HT1080 (cell line): ENCODE measurements at regions not wholly inside any gene's neighbourhood (a gene's known extent, or its start where the extent isn't known, plus 50 kb on each side); places are given as distances from the start of the nearest gene placed in this dataset.

ENCODE experiments used
- DNase-seq: peaks from one replicate; pipeline ENCODE4 v3.0.0-alpha.2; 2015; ENCODE audit warnings: low read depth

GRCh38 chr13:31895691-31896090, 135.9 kb upstream of the FRY start:
- no peak for DNase-seq

GRCh38 chr13:31896427-31896826, 135.1 kb upstream of the FRY start:
- DNase-seq: peak; percentile 24

- peak; percentile 43 for DNase-seq
Observed at GRCh38 chr13:31898378-31899071, 133.0 kb upstream of the FRY start.

- DNase-seq: no peak
Observed at GRCh38 chr13:31901985-31902384, 129.6 kb upstream of the FRY start.

GRCh38 chr13:31903111-31903815, 128.3 kb upstream of the FRY start:
- no peak for DNase-seq

GRCh38 chr13:31904941-31905824, 126.4 kb upstream of the FRY start:
- no peak for DNase-seq

- no peak for DNase-seq
Observed at GRCh38 chr13:31905961-31906360, 125.6 kb upstream of the FRY start.

- no peak for DNase-seq
Observed at GRCh38 chr13:31908696-31909411, 122.7 kb upstream of the FRY start.

GRCh38 chr13:31909864-31910551, 121.6 kb upstream of the FRY start:
- DNase-seq: peak; percentile 31

GRCh38 chr13:31910633-31911032, 120.9 kb upstream of the FRY start:
- DNase-seq: no peak

GRCh38 chr13:31912647-31913401, 118.8 kb upstream of the FRY start:
- DNase-seq: no peak

- DNase-seq: no peak
Observed at GRCh38 chr13:31913459-31913858, 118.1 kb upstream of the FRY start.

- no peak for DNase-seq
Observed at GRCh38 chr13:31914843-31915242, 116.7 kb upstream of the FRY start.

- DNase-seq: no peak
Observed at GRCh38 chr13:31918707-31919106, 112.9 kb upstream of the FRY start.

- DNase-seq: no peak
Observed at GRCh38 chr13:31919241-31919640, 112.3 kb upstream of the FRY start.

- no peak for DNase-seq
Observed at GRCh38 chr13:31919971-31920726, 111.4 kb upstream of the FRY start.

- no peak for DNase-seq
Observed at GRCh38 chr13:31920727-31921100, 110.9 kb upstream of the FRY start.

- DNase-seq: no peak
Observed at GRCh38 chr13:31922724-31923123, 108.8 kb upstream of the FRY start.

GRCh38 chr13:31923134-31923763, 108.3 kb upstream of the FRY start:
- DNase-seq: no peak
